Islet of Langerhans (tissue), 1 donor: ENCODE measurements at regions not wholly inside any gene's neighbourhood (a gene's known extent, or its start where the extent isn't known, plus 50 kb on each side); places are given as distances from the start of the nearest gene placed in this dataset.
"Not testable (repeated sequence)": the region's sequence is repeated elsewhere in the genome, so short reads cannot be mapped to it uniquely, and the experiment has no call there.

Source experiments
- FAIRE-seq: peaks from one replicate; lab custom pipeline; 2011; peaks lifted over from hg19 to GRCh38; lab: Jason Lieb, UNC

DNA sequence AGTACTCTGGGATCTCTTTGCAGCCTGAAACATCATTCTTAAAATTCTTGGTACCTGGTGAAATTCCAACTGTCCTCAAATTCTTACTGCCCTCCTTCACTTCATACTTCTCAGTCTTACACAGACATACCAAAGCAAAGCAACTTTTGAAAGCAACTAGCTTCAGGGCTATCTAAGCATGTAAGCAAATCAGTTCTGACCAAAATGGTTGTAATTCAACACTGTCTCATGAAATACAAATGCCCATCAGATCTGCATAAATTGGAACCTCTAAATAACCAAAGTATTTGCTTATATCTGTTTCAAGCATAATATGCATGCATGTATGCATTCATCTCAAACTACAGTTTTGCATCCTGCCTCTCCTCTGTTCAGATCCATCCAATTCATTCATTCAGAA, 308.1 kb upstream of the PPARGC1A start:
- no peak for FAIRE-seq

DNA sequence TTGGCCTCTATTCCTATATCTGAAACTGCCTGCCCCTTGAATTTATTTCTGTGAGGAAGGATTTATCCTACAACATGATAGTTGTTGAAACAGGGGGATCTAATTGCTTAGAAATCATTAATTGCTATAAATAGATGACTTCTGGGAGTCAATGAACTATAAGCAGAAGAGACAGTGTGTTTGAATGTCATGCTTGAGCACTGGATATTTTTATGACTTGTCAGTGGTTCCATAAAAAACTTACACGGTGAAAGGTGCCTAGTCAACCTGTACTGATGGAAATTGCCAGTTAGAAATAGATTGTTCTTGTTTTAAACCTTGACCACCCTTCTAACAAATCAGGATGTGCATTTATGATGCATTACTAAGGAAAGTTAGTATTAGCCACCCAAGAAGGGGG, 306.9 kb upstream of the PPARGC1A start:
- FAIRE-seq = no peak

DNA sequence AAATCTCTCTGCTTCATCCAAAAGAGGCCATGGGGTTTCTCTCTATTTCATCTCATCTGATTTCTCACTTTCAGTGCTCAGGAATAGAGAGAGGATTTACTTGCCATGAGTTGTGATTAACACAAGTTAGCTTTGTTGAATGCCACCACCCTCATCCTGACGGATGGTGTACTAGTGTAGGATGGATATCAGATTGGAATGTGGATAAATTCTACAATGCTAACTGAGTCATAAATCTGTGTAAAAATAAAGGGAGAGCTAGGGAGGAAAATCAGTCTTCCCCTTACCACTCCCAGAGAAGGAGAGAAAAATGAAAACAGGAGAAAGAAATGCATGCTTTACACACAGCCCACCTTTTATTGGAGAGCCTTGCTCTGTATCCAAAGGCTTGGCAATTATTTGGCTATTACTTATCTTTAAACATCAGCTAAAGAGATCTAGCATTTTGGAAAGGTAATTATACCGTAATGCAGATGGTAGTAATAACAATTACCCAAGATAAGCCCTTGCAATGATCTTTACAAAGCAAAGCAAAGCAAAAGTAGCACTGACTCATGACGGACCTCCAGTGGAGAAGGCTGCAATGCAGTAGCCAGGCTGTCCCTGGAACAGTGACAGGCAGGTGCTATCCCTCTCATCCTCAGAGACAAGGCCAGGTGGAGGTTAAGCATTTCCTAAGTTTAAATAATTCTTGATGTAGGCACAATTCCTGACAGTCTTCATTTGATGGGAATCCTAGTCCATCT, 306.3 kb upstream of the PPARGC1A start:
- no peak for FAIRE-seq

DNA sequence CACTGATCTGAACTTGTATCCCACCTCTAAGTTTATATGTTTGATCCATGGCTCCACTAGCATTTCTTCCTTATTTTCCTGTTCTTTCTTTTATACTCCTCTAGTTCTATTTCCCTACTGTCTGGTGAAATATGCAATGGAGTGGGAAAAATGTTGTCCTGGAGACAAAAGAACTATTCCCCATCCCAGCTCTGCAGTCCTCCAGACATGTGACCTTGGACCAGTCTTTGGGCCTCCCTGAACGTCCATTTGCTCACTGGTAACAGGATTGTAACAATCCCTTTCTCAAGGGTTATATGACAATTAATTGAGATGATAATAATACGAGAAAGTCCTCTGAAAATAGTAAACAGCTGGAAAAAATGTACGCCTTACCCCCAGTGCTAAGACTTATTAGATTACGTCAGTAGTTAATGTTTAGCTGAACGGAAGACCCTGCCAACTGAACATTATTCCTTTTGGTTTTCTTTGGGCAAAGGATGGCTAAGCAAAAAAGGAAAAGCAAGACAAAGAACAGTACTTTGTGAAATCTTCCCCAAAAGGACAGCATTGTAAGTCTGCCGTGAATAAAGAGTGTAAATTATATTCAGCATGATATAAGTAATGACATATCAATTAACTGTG, 302.3 kb upstream of the PPARGC1A start:
- FAIRE-seq = no peak

DNA sequence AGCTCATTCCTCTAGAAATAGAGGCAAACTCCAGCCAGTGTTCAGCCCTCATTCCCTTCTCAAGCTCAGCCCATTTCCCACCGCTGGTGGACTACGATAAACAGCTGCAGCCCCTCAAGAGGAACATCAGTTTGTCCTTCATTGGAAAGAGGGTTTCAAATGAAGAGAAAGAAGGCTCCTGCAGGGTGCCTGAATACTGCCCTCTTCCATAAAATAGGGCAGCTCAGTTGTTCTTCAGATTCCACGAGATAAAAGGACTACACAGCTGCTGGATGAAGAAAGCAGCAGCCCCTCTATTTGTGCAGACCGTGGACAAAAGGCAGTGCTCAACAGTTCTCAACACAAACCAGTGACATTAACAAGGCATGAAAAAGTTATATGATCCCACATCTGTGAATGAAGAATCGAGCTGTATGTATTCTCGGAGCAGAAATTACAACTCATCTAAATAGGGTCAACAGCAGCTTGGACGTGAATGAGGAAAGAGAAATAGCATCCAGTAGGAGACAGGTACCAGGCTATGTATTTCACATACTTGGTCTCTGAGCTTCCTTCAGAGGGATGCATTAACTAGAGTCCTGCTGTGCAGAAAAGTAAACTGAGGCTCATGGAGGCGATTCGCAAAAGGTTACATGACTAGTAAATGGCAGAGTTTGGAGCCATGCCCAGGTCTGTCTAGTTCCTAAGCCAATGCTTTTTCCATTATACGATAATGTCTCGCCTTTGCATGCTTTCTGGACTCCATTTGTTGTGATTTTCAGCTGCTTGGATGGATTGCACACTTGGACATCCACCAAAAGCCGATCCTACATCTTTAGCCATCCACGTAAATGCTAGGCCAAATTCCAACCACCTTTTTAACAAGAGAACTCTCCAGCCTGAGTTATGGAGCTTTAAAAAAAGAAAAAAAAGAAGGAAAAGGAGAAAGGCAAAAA, 301.2 kb upstream of the PPARGC1A start:
- no peak for FAIRE-seq

DNA sequence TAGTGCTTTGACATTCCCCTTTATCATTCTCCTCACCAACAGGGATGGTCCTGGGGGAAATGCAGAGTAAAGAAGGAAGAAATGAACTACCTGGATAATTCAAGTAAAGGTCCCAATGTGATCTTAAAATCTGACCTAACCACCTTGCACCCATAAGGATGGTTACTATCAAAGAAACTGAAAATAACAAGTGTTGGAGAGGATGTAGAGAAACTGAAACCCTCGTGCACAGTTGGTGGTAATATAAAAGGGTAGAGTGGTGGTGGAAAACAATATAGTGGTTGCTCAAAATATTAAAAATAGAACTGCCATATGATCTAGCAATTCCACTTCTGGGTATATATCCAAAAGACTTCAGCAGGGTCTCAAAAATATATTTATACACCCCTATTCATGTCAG, 298.6 kb upstream of the PPARGC1A start:
- FAIRE-seq = no peak

DNA sequence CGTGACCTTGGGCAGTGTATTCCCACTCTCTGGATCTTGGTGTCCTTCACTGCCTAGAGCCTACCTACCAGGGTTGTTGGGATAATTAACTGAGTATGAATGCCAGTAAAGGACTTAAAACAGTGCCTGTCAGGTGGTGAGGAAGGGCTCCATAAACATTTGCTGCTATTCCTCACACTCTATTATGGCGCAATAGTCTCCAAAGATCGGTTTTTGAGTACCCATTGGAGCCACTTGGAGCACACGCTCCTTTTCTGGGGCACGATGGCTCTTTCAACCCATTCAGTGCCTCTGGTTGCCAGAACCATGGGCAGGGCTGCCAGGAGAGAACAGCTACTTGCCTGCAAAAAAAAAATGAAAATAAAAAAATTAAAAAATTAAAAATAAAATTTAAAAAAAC, 296.6 kb upstream of the PPARGC1A start:
- FAIRE-seq = no peak

DNA sequence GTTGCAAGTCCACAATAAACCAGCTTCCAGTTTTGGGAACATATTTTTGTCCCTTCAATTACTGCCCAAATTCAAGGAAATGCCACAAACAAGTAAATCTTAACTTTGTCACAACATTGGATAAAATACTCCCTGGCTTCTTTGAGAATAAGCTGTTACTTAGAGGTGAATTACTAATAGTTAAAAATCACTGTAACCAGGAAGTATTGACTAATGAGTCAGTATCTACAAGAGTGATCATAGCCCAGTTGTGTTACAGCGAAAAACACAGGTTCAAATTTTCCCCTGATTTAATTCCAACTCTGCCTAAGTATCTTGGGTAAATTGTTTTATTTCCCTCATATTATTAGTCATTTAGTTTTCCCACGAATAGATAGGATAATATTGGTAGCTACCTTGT, 291.2 kb upstream of the PPARGC1A start:
- no peak for FAIRE-seq

DNA sequence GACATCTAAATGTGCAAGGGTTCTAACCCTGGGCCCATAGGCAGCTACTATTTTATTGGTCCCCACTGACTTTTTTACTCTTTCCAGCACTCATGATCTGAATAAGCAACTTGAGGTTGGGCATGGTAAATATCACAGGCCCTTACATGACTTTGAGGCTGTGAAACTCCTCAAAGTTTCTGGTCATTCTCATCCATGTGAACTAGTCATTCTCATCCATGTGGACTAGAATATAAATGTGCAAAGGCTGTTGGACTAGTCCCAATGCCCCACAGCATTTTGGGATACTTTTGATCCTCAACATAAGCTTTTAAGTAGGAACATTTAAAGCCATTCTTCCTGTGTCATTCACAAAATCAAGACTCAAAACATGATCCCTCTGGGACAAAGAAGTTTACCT, 290.7 kb upstream of the PPARGC1A start:
- no peak for FAIRE-seq

DNA sequence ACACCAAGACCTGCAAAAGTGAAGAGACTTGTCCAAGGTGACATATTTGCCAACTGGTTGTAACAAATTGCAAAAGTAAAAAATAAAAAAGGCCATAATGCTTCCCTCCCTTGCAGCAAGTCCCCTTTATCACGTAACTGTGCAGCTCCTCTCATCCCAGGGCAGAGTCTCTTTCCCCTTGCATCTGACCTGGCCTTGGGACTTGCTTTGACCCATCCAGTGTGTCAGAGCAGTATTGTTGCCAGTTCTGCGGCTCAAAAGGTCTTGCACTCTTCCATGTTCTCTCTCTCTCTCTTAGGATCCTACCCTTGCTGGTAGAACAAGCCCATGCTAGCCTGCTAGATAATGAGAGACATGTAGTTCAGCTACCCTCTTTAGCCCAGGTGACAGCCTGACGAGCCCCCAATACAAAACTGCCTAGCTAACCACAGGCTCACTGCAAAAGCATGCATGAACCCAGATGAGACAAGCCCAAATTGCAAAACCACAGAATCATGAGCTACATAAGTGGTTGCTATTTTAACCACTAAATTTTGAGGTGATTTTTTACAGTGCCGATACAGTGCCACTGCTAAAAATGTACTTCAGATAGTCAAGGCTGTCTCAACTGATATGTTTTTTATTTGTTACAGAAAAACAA, 289.5 kb upstream of the PPARGC1A start:
- FAIRE-seq = no peak

DNA sequence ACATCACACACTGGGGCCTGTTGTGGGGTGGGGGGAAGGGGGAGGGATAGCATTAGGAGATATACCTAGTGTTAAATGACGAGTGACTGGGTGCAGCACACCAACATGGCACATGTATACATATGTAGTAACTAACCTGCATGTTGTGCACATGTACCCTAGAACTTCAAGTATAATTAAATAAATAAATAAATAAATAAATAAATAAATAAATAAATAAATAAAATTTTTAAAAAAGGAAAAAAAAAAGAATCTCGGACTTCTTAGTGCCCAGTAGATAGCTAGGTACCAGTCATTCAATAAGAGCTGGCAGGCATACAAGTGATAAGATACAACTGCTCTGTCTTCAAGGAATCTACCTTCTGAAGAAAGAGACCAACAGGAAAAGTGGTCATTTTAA, 287.6 kb upstream of the PPARGC1A start:
- FAIRE-seq = not testable (repeated sequence)

DNA sequence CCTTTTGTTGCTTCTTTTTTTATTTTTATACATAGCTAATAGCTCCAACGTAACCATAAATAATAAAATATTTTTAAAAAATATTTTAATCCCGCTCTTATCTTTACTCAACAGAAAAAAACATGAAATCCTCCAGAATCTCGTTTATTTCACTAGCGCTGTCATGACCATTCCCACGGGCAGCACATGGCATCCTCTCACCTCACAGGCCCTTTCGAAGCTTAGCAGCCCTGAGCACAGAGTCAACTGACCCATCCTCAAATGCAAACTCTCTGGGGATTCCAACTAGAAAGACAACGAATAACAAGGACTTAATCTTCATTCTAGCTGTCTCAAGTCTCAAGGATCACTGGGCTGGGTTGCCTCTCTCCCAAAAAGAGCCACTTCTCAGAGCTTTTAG, 285.9 kb upstream of the PPARGC1A start:
- no peak for FAIRE-seq

DNA sequence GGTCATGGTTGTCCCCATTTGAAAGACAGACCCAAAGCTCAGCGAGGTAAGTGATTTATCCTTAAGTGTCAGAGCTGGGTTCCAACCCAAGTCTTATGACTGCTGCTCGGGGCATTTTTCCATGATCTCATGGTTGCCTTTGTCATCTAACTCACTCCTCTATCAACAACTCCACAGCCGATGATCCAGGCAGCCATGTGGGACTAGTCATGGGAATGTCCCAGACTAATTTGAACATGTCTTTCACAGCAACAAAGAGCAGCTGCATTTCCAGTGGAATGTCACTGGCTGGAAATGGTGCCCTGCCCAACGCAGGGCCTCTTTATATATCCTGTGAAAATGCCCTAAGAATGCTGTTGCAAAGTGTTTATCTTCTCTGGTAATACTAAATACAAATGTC, 284.8 kb upstream of the PPARGC1A start:
- no peak for FAIRE-seq

DNA sequence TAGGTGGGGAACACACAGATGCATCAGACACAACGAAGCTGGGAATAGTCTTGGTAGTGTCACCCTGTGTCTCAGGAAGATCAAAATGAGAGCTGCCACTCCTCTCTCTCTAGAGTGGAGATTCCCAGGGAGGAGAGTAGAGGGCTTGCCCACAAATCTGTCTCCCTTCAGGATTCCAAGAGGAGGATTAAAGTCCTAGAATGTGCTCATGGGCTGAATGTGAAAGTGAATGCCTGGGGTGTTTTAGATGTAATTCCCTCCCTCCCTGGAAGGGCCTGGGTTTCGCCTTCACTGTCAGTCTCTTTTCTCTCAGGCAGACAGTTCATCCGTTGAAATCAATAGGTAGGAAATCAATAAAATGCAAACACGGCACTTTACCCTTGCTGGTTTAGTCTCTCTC, 282.6 kb upstream of the PPARGC1A start:
- no peak for FAIRE-seq

DNA sequence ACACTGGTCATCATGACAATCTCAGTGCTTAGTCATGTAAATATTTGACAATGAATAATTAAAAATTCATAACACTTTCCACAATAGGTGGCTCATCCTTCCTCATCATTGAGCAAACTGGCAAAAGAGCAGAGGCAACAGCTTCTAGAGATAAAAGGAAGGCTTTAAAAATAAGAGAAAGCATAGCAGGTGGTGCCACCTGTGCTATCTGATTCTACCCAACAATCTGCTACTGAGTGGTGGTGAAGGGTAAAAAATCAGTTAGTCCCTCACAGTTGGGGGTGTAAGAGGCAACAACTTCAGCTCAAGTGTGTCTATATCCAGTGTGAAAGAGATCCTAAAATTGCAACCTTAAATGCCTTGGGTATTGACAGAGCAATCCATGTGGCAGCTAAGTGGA, 280.1 kb upstream of the PPARGC1A start:
- FAIRE-seq = no peak

DNA sequence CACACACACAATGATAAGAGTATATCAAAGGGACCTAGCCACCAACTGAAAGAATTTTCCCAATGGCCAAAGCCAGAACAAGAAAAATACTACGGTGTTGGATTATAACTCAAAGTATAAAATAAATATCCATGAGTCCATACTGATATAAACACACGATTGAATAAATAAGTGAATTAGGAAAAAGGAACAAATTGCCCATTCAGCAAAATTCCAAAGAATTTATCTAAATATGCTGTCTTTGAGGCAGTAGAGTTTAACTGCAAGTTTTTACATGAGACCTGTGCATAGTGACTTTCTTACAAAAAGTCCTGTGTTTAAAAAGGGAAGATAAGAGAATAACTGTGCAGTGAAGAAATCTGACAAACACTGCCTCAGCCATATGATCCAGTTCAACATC, 278.8 kb upstream of the PPARGC1A start:
- no peak for FAIRE-seq

DNA sequence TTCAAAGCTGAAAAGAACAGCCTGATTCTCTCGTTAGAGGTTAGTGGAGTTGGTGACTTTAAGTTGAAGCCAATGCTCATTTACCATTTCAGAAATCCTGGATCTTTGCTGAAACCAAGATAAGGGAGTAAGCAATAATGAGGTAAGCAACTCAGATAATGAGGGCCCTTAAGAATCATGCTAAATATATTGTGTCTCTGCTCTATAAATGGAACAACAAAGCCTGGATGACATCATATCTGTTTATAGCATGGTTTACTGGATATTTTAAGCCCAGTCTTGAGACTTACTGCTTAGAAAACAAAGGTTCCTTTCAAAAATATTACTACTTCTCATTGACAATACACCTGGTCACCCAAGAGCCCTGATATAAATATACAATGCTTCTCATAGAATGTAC, 276.7 kb upstream of the PPARGC1A start:
- FAIRE-seq = no peak

DNA sequence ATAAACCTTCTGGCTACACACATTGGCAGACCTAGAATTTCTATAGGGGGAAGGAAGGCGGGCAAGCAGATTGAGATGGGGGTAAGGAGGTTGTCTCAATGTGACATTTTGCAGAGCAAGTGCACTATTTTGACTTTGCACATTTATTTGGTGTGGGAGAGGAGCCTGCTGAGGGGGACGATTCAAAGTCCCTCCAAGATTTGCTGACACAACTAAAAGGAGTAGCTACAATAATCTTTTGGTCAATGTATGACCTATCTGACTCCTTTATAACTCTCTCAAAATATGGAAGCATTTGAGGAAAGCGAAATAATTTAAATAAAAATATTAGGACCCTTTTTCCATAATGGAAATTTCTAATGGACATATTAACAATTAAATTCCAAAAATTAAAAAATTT, 274.9 kb upstream of the PPARGC1A start:
- no peak for FAIRE-seq

DNA sequence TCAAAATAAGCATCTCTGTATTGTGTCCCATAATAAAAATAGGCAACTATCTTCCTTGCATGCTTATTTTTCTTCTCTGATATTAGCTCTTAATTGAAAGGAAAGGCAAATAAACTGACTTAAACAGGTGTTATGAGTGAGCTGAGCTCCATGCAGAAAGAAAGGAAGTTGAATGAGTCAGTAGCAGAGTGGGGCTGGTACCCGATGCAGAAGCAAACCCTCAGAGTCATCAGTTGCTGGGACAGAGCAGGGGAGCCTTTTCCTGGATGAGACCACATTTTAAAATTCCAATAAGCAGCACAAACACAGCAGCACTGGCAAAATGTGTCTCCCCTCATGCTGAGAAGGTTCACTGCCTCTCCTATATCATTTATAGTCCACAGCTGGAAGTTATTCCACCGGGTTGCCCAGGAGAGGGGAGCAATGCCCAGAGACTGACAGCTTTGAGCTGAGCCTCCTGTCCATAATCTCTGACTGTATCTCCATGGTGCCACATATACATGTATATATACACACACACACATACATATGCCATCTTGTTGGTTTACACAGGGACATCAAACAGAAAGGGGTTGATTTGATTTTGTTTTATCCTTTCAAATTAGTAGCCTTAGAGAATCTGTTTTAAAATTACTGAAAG, 274.3 kb upstream of the PPARGC1A start:
- FAIRE-seq = no peak

DNA sequence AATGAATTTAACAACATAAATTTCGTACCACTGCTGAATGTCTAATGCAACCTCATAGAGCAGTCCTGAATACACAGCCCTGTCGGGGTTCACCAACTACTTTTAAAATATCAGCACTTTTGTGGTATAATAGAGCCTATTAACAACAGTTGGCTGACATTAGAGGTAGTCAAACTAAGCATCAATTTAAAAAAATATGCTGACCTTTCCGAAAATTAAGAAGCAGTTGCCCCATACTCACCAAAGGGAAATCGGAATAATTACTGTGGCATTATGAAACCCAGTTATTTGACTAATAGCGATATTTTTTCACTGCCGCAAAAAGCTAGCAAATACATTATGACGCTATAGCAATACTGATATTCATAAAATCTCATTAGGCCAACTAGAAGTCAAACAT, 273.5 kb upstream of the PPARGC1A start:
- no peak for FAIRE-seq

DNA sequence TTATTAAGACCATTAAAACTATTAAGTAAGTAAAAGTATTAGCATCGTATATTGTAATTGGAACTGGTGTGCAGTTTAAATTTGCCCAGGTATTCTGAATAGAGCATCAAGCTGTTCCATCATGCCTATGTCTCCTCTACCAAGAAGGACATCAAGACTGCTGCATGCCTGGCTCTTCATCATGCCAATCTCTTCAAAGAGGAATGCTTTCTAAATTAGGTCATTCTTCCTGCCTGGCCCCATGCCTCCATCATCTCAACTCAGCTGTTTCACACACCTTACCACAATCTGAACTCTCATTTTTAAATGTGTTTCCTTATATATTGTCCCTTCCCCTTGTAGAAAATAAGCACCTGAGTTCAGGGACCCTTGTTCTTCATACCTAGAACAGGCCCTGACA, 270.5 kb upstream of the PPARGC1A start:
- FAIRE-seq = no peak

DNA sequence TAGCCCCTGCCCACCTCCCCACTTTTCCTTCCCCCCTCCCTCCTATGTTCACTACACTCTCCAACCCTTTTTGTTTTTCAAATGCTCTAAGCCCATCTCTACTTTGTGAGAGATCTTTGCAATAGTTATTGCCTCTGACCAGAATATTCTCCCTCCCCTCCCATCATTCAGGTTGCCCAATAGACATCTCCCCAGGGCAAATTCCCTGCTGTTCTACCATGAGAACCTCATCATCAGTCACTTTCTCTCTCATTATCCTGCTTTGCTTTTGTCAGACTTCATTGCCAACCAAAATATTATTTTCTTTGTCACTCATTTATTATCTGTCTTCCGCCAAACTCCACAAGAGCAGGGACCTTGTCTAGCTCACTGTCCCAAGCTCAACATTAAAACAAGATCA, 268.2 kb upstream of the PPARGC1A start:
- FAIRE-seq = no peak
